A172 (cell line): ENCODE measurements at regions not wholly inside any gene's neighbourhood (a gene's known extent, or its start where the extent isn't known, plus 50 kb on each side); places are given as distances from the start of the nearest gene placed in this dataset.
"Not testable (repeated sequence)": the region's sequence is repeated elsewhere in the genome, so short reads cannot be mapped to it uniquely, and the experiment has no call there.

Source experiments
- DNase-seq: peaks from one replicate; pipeline ENCODE4 v3.0.0-alpha.2; 2015; ENCODE audit warnings: low spot score

GRCh38 chr1:31485166-31485565 lies 72.2 kb downstream of the SERINC2 start:
- no peak for DNase-seq

- no peak for DNase-seq
These were observed 74.1 kb downstream of the SERINC2 start for GRCh38 chr1:31487143-31487542.

DNA sequence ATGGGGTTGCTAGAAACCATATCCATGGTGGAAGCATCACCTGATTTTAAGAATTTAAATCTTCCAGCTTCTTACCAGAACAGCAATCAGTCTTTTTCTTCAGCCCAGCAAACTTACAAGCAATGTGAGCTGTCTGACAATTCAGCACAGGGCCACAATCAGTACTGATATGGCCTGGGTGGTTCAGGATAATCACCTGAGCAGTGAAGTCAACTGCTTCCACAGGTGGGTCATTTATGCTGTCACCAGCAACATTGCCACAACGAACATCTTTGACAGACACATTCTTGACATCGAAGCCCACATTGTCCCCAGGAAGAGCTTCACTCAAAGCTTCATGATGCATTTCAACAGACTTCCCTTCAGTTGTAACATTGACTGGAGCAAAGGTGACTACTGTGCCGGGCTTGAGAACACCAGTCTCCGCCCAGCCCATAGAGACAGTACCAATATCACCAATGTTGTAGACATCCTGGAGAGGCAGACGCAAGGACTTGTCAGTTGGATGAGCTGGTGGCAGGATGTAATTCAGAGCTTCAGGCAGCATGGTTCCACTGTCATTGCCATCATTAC lies 74.8 kb downstream of the SERINC2 start:
- DNase-seq, result no peak

GRCh38 chr1:31488528-31488927 lies 75.5 kb downstream of the SERINC2 start:
- DNase-seq, result no peak

DNA sequence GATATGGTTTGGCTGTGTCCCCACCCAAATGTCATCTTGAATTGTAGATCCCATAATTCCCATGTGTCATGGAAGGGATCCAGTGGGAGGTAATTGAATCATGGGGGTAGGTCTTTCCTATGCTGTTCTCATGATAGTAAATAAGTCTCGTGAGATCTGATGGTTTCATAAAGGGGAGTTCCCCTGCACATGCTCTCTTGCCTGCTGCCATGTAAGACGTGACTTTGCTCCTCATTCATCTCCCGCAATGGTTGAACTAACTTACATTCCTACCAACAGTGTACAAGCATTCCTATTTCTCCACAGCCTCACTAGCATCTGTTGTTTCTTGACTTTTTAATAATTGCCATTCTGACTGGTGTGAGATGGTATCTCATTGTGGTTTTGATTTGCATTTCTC lies 76.6 kb downstream of the SERINC2 start:
- not testable (repeated sequence) for DNase-seq

GRCh38 chr1:31490596-31490995 lies 77.6 kb downstream of the SERINC2 start:
- not testable (repeated sequence) for DNase-seq

GRCh38 chr1:31495351-31495750 lies 81.0 kb upstream of the TINAGL1 start:
- not testable (repeated sequence) for DNase-seq

DNA sequence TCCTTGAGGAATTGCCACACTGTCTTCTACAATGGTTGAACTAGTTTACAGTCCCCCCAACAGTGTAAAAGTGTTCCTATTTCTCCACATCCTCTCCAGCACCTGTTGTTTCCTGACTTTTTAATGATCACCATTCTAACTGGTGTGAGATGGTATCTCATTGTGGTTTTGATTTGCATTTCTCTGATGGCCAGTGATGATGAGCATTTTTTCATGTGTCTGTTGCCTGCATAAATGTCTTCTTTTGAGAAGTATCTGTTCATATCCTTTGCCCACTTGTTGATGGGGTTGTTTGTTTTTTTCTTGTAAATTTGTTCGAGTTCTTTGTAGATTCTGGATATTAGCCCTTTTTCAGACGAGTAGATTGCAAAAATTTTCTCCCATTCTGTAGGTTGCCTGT lies 80.5 kb upstream of the TINAGL1 start:
- not testable (repeated sequence) for DNase-seq

DNA sequence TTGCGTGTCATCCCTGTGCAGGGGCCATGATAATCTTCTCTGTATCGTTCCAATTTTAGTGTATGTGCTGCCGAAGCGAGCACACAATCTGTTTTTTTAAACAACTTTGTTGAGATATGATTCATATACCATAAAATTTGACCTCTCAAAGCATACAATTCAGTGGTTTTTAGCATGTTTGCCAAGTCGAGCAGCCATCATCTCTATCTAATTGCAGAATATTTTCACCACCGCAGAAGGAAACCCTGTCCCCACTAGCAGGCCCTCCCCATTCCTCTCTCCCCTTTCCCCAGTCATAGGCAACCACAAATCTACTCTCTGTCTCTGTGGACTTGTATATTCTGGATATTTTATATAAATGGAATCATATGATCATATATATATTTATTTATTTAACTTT lies 78.7 kb upstream of the TINAGL1 start:
- no peak for DNase-seq

- no peak for DNase-seq
These were observed 77.8 kb upstream of the TINAGL1 start for GRCh38 chr1:31498376-31499040.

DNA sequence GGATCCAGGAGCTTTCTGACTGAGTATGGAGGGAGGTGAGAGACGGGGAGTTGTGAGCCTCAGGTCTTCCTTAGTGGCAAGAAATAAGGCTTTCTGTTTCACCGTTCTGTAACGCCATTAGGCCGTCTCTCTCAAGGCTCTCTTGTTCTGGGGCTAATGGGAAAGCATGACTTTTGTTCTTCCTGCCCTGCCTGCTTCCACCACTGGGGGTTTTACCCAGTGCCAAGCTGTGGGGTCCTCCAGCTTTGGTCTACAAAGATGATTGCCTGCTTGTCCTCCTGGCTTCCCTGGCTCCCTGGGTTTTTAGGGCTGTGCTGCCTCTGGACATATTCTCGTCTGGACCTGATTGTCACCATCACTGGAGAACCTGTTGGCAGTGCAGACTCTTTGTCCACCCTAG lies 74.8 kb upstream of the TINAGL1 start:
- DNase-seq, result no peak

GRCh38 chr1:31502253-31502652 lies 74.1 kb upstream of the TINAGL1 start:
- DNase-seq, result no peak

DNA sequence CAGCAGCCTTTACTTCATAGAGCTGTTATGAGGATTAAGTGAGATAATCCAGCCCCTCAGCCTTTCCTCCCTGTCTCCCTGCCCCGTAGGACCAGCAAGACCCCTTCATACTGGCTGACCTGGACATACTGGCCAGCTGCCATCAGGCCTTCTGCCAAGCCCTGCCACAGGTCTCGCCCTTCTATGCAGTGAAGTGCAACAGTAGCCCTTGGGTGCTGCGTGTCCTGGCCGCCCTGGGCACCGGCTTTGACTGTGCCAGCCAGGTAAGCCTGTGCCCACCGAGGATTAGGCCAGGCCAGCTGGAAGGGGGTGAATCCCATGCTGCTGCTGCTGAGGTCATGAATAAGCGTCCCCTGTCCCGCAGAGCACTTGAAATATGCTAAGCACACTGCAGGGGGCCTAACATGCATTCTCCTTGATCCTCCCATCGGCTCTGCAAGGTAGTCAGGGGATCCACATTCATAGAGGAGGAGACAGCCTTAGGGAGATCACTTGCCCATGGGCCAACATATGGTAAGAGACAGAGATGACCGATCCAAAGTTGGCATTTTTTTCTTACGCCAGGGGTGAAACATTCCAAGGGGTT lies 73.3 kb upstream of the TINAGL1 start:
- no peak for DNase-seq

GRCh38 chr1:31503570-31503969 lies 72.7 kb upstream of the TINAGL1 start:
- no peak for DNase-seq

DNA sequence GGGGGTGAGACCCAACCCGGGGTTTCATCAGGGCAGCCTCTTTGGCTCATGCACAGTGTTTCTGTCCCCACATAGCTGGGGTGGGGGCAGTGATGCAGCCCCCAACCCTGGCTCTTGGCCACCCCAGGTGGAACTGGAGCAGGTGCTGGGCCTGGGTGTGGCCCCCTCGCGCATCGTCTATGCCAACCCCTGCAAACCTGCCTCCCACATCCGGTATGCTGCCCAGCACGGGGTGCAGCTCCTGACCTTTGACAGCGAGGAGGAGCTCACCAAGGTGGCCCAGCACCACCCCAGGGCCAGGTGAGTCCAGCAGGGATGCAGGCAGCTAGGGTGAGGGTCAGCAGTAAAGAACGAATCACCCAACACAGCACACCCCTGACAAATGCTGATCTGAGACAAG lies 72.3 kb upstream of the TINAGL1 start:
- DNase-seq, result no peak

DNA sequence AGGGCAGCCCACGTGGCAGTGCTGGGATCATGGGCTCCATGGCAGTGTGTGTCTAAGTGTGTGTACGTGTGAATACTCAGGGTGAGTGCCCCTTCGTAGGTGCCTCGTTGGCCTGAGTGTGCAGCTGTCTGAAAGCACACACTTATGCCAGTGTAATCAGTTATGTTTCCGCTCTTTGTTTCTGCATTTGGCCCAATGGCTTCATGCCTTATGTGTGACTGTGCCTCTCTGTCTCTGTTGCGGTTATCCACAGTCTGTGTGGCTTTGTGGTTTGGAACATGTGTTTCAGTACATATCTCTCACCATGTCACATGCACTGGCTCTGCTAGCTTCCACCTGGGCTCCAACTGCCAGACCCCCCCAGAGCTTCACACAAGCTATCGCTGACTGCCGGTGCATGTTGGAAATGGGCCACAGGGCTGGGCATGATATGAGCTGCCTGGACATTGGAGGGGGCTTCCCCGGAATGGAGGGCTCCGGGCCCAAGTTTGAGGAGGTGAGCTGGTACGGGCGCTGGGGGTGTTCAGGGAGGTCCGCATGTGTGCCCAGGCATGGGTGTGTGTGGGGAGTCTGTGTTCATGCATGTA lies 70.3 kb upstream of the TINAGL1 start:
- DNase-seq, result peak; percentile 60

- no peak for DNase-seq
These were observed 69.1 kb upstream of the TINAGL1 start for GRCh38 chr1:31507221-31507620.

GRCh38 chr1:31507676-31508530 lies 68.4 kb upstream of the TINAGL1 start:
- DNase-seq, result no peak

GRCh38 chr1:31509124-31510072 lies 66.9 kb upstream of the TINAGL1 start:
- no peak for DNase-seq

GRCh38 chr1:31510304-31510703 lies 66.0 kb upstream of the TINAGL1 start:
- DNase-seq, result no peak
